SK-N-SH (cell line): ENCODE measurements at regions not wholly inside any gene's neighbourhood (a gene's known extent, or its start where the extent isn't known, plus 50 kb on each side); places are given as distances from the start of the nearest gene placed in this dataset.

ENCODE experiments used
- CTCF ChIA-PET: fragments of 300-600, 350-600 bp; formaldehyde crosslinking; extraction: SDS; loops from one replicate; lab custom pipeline; 2021; lab: Yijun Ruan, JAX
- POLR2A ChIA-PET: fragments of 350-600 bp; sonication (Branson Sonifier 250); formaldehyde crosslinking; extraction: SDS; loops from one replicate; lab custom pipeline; 2020; ENCODE audit warnings: antibody characterized with exemption, inconsistent platforms; lab: Yijun Ruan, JAX
- DNase-seq: peaks from one replicate; pipeline ENCODE4 v3.0.0; 2012
- H2AFZ ChIP-seq: fragments of 200-600 bp; sonication (generic); 2 replicates; pipeline ENCODE4 v1.8.1; 2016; ENCODE audit warnings: antibody characterized with exemption, mild to moderate bottlenecking, low read depth
- H3F3A ChIP-seq: fragments of 200-600 bp; sonication (generic); replicated peaks from 2 replicates; pipeline ENCODE3; 2016; ENCODE audit warnings: antibody characterized with exemption, mild to moderate bottlenecking; ENCODE audit not compliant: insufficient read depth
- H3K27ac ChIP-seq, 2 experiments: fragments of 200-500 bp in 1 of 2; fragments of 200-600 bp in 1 of 2; sonication (Bioruptor generic) in 1 of 2; sonication (generic), shearing (Covaris generic) in 1 of 2; 2 replicates each; pipeline versions ENCODE4 v1.5.1 to v1.6.1; 2014 to 2016; ENCODE audit warnings: low read depth in 2 of 2, inconsistent platforms in 1 of 2, low read length in 1 of 2, mild to moderate bottlenecking in 1 of 2, mixed read lengths in 1 of 2
- H3K27me3 ChIP-seq: fragments of 200-600 bp; sonication (generic), shearing (Covaris generic); 2 replicates; pipeline ENCODE4 v1.6.1; 2016; ENCODE audit warnings: mixed run types; ENCODE audit not compliant: insufficient read depth
- H3K36me3 ChIP-seq, 2 experiments: fragments of 200-500 bp in 1 of 2; fragments of 200-600 bp in 1 of 2; sonication (Bioruptor generic) in 1 of 2; sonication (generic) in 1 of 2; replicated peaks in 1 of 2; 2 replicates each; pipeline versions ENCODE3 to v1.5.1; 2014 to 2016; ENCODE audit warnings: low read length in 1 of 2, mild to moderate bottlenecking in 1 of 2; ENCODE audit not compliant: insufficient read depth in 2 of 2, control insufficient read depth in 1 of 2
- H3K4me1 ChIP-seq, 2 experiments: fragments of 200-500 bp in 1 of 2; fragments of 200-600 bp in 1 of 2; sonication (Bioruptor generic) in 1 of 2; sonication (generic), shearing (Covaris generic) in 1 of 2; 2 replicates each; pipeline versions ENCODE4 v1.5.1 to v1.6.1; 2014 to 2016; ENCODE audit warnings: low read depth in 1 of 2, low read length in 1 of 2, mixed run types in 1 of 2; ENCODE audit not compliant: insufficient read depth in 2 of 2, control insufficient read depth in 1 of 2
- H3K4me2 ChIP-seq: fragments of 200-600 bp; sonication (generic), shearing (Covaris generic); 2 replicates; pipeline ENCODE4 v1.6.1; 2017; ENCODE audit warnings: mixed run types
- H3K4me3 ChIP-seq, 2 experiments: fragments of 200-500 bp in 1 of 2; fragments of 200-600 bp in 1 of 2; sonication (Bioruptor generic) in 1 of 2; sonication (generic), shearing (Covaris generic) in 1 of 2; 2 replicates each; pipeline versions ENCODE4 v1.5.1 to v1.8.1; 2014 to 2016; ENCODE audit warnings: low read depth in 2 of 2, inconsistent platforms in 1 of 2, low read length in 1 of 2, mild to moderate bottlenecking in 1 of 2, mixed read lengths in 1 of 2, moderate library complexity in 1 of 2
- H3K79me2 ChIP-seq: fragments of 200-600 bp; sonication (generic); 2 replicates; pipeline ENCODE4 v1.8.1; 2017; ENCODE audit warnings: mild to moderate bottlenecking; ENCODE audit not compliant: insufficient read depth
- H3K9ac ChIP-seq: fragments of 200-600 bp; sonication (generic); 2 replicates; pipeline ENCODE4 v1.6.1; 2017; ENCODE audit warnings: mixed run types
- H3K9me2 ChIP-seq: fragments of 200-600 bp; sonication (generic); 2 replicates; pipeline ENCODE4 v1.6.1; 2017; ENCODE audit warnings: mixed run types
- H3K9me3 ChIP-seq: fragments of 200-600 bp; sonication (generic); 2 replicates; pipeline ENCODE4 v1.6.1; 2017; ENCODE audit warnings: mixed run types, mild to moderate bottlenecking, moderate library complexity
- H4K20me1 ChIP-seq: fragments of 200-600 bp; sonication (generic); 2 replicates; pipeline ENCODE4 v1.6.1; 2017; ENCODE audit warnings: mild to moderate bottlenecking, mixed run types; ENCODE audit not compliant: insufficient read depth
- CHD2 ChIP-seq: fragments of 150-350 bp; IDR thresholded peaks from 2 replicates; pipeline ENCODE4 v1.6.1; 2018; ENCODE audit warnings: low read length; ENCODE audit not compliant: partially characterized antibody
- CTCF ChIP-seq: fragments of 200-600 bp; sonication (generic); IDR thresholded peaks from 2 replicates; pipeline ENCODE4 v1.6.1; 2017; ENCODE audit warnings: antibody characterized with exemption, mild to moderate bottlenecking, moderate library complexity
- ELF1 ChIP-seq: IDR thresholded peaks from 2 replicates; pipeline ENCODE4 v1.4.0; 2012
- EP300 ChIP-seq, 2 experiments: IDR thresholded peaks; 2 replicates each; pipeline versions ENCODE4 v1.4.0 to v1.6.1; 2012; ENCODE audit warnings: borderline replicate concordance in 1 of 2, low read depth in 1 of 2, low read length in 1 of 2
- FOSL2 ChIP-seq: IDR thresholded peaks from 2 replicates; pipeline ENCODE4 v1.4.0; 2012; ENCODE audit warnings: low read depth, mild to moderate bottlenecking, moderate library complexity, borderline replicate concordance
- FOXJ3 ChIP-seq: sonication (generic); formaldehyde crosslinking; IDR thresholded peaks from 2 replicates; pipeline ENCODE4 v1.5.1; 2020; ENCODE audit warnings: mild to moderate bottlenecking, missing genetic modification reagents
- FOXM1 ChIP-seq: IDR thresholded peaks from 2 replicates; pipeline ENCODE4 v1.4.0; 2012; ENCODE audit warnings: low read depth, mild to moderate bottlenecking
- GABPA ChIP-seq: IDR thresholded peaks from 2 replicates; pipeline ENCODE4 v1.4.0; 2012; ENCODE audit warnings: low read depth, mild to moderate bottlenecking
- GATA2 ChIP-seq: sonication (generic); formaldehyde crosslinking; IDR thresholded peaks from 2 replicates; pipeline ENCODE4 v1.5.0; 2020; ENCODE audit warnings: mild to moderate bottlenecking, missing genetic modification reagents
- JUND ChIP-seq: IDR thresholded peaks from 2 replicates; pipeline ENCODE4 v1.4.0; 2012
- MAX ChIP-seq: IDR thresholded peaks from 2 replicates; pipeline ENCODE4 v1.4.0; 2012; ENCODE audit warnings: low read depth
- NRF1 ChIP-seq: IDR thresholded peaks from 2 replicates; pipeline ENCODE4 v1.6.1; 2012; ENCODE audit warnings: low read depth, mild to moderate bottlenecking, low read length
- PBX3 ChIP-seq: IDR thresholded peaks from 2 replicates; pipeline ENCODE4; 2012
- RAD21 ChIP-seq: IDR thresholded peaks from 2 replicates; pipeline ENCODE4 v1.6.1; 2012; ENCODE audit warnings: mild to moderate bottlenecking, low read length
- RXRA ChIP-seq: IDR thresholded peaks from 2 replicates; pipeline ENCODE4 v1.4.0; 2012; ENCODE audit warnings: low read depth, mild to moderate bottlenecking, borderline replicate concordance
- SMC3 ChIP-seq: IDR thresholded peaks from 2 replicates; pipeline ENCODE4 v1.6.1; 2012; ENCODE audit warnings: low read depth, low read length, improper control_type of control experiment
- TAF1 ChIP-seq: IDR thresholded peaks from 2 replicates; pipeline ENCODE4 v1.6.1; 2012; ENCODE audit warnings: low read depth, mild to moderate bottlenecking, low read length, moderate library complexity, borderline replicate concordance
- TCF12 ChIP-seq: IDR thresholded peaks from 2 replicates; pipeline ENCODE4 v1.4.0; 2012
- USF2 ChIP-seq: fragments of 150-350 bp; IDR thresholded peaks from 2 replicates; pipeline ENCODE4 v1.6.1; 2017; ENCODE audit warnings: antibody characterized with exemption, low read length, low read depth, borderline replicate concordance
- ZBTB33 ChIP-seq: IDR thresholded peaks from 2 replicates; pipeline ENCODE4 v1.4.0; 2012; ENCODE audit warnings: low read depth, borderline replicate concordance
- WGBS: methylation state at CpG from one replicate; pipeline ENCODE4 v1.1.6; 2017; ENCODE audit warnings: low lambda C conversion rate; 5-methylcytosine and 5-hydroxymethylcytosine counted together

- no peak for DNase-seq
- no peaks in the 10 kb centered on the region for H3F3A ChIP-seq
- no peaks in the 10 kb centered on the region for H3K9me2 ChIP-seq
- H3K9ac ChIP-seq, result no peak overlapping the region
- H3K4me3 ChIP-seq, result no peak overlapping the region
- ChIA-PET CTCF (no interaction called here), POLR2A (no interaction called here)
- no peaks in the 10 kb centered on the region for H3K79me2 ChIP-seq
- H3K27ac ChIP-seq, result no peak overlapping the region
- H3K4me1 ChIP-seq, result no peaks in the 10 kb centered on the region
- H3K9me3 ChIP-seq, result no peaks in the 10 kb centered on the region; the same call in 1 of the 2 replicates
- H3K4me2 ChIP-seq, result no peak overlapping the region
- H3K27me3 ChIP-seq, result no peaks in the 10 kb centered on the region
- no peaks in the 10 kb centered on the region for H3K36me3 ChIP-seq
- no peak for TF ChIP-seq FOXJ3
- no peak for TF ChIP-seq FOXM1
- no peak for TF ChIP-seq TCF12
- no peak for TF ChIP-seq TAF1
- TF ChIP-seq SMC3, result no peak
- no peak for TF ChIP-seq PBX3
- no peak for TF ChIP-seq NRF1
- no peak for TF ChIP-seq ELF1
- no peak for TF ChIP-seq RXRA
- no peak for TF ChIP-seq JUND
- no peak for TF ChIP-seq EP300 (IDR thresholded peaks at IDR 0.05; ENCODE audit: borderline replicate concordance in 1 of 2, low read depth in 1 of 2, low read length in 1 of 2)
- TF ChIP-seq FOSL2, result no peak
- TF ChIP-seq MAX, result no peak
- no peak for TF ChIP-seq GABPA
- no peak for TF ChIP-seq CTCF
- TF ChIP-seq ZBTB33, result no peak
- TF ChIP-seq GATA2 (CRISPR knock-in tag), result no peak
- TF ChIP-seq CHD2, result no peak
- no peak for TF ChIP-seq RAD21
- TF ChIP-seq USF2, result no peak
- no peak overlapping the region for H2AFZ ChIP-seq
- WGBS, result 36% methylated on average over 4 of the region's 4 CpGs
- H4K20me1 ChIP-seq, result no peaks in the 10 kb centered on the region
These were observed 198.3 kb upstream of the FAM78B start for GRCh38 chr1:166365081-166365480.
